HL-60 (cell line): ENCODE measurements at regions not wholly inside any gene's neighbourhood (a gene's known extent, or its start where the extent isn't known, plus 50 kb on each side); places are given as distances from the start of the nearest gene placed in this dataset.

Experiments used
- DNase-seq, 2 experiments: peaks; one replicate each; pipeline ENCODE4 v3.0.0-alpha.2; 2010 to 2020; ENCODE audit warnings: low read depth in 1 of 2, low spot score in 1 of 2
- H3K27ac ChIP-seq: fragments of 250-450 bp; sonication (Bioruptor Pico); replicated peaks from 2 replicates; pipeline ENCODE4 v1.5.1; 2020; ENCODE audit warnings: mild to moderate bottlenecking, moderate library complexity
- H3K27me3 ChIP-seq: fragments of 250-450 bp; sonication (Bioruptor Pico); 2 replicates; pipeline ENCODE4 v1.5.1; 2021; ENCODE audit warnings: mild to moderate bottlenecking, moderate library complexity; ENCODE audit not compliant: insufficient read depth, poor library complexity, severe bottlenecking
- H3K4me3 ChIP-seq: replicated peaks from 2 replicates; pipeline ENCODE4 v1.5.1; 2011; ENCODE audit warnings: mild to moderate bottlenecking, control low read depth, low read length; ENCODE audit not compliant: insufficient read depth
- CTCF ChIP-seq: IDR thresholded peaks from one replicate; pipeline ENCODE4 v1.5.1; 2011; ENCODE audit warnings: low read length, control low read depth, inconsistent platforms; ENCODE audit not compliant: insufficient read depth
- GABPA ChIP-seq: IDR thresholded peaks from 2 replicates; pipeline ENCODE4 v1.6.1; 2012; ENCODE audit warnings: low read depth
- POLR2AphosphoS5 ChIP-seq: IDR thresholded peaks from 2 replicates; pipeline ENCODE4 v1.6.1; 2012; ENCODE audit warnings: low read depth
- REST ChIP-seq: IDR thresholded peaks from 2 replicates; pipeline ENCODE4 v1.6.1; 2012; ENCODE audit warnings: low read depth; ENCODE audit not compliant: insufficient replicate concordance
- SPI1 ChIP-seq: IDR thresholded peaks from 2 replicates; pipeline ENCODE4 v1.6.1; 2012; ENCODE audit warnings: low read depth, mild to moderate bottlenecking, borderline replicate concordance

- no peak overlapping the region for H3K27ac ChIP-seq
- TF ChIP-seq REST (no peak), CTCF (no peak), GABPA (no peak), SPI1 (no peak), POLR2AphosphoS5 (no peak)
- no peak for DNase-seq
- no peak overlapping the region for H3K4me3 ChIP-seq
- peaks cover 2% of the 10 kb centered on the region for H3K27me3 ChIP-seq
Measured at GRCh38 chr2:224127871-224128501, 88.9 kb upstream of the SERPINE2 start.

DNA sequence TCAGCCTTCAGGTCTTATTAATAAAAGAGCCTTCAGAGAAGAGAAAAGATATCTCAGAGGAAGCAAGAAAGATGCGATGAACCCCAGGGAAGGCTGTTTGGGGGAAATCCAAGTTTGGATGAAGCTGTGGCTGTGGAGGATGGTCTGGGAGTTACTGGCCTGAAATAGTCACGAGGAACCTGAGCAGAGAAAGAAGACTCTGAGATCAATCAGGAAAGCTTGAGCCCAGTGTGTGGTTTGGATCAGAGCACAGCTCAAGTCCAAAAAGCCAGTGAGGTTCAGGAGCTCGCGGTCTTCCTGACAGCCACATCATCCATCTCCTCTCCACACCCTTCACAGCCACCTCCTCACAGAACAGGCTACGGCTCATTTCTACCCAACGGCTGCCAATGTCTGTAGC lies 87.4 kb upstream of the SERPINE2 start:
- Histone ChIP-seq H3K27me3 (peaks cover 2% of the 10 kb centered on the region), H3K4me3 (no peak overlapping the region), H3K27ac (no peak overlapping the region)
- no peak for DNase-seq
- TF ChIP-seq SPI1 = no peak
- TF ChIP-seq CTCF = no peak
- no peak for TF ChIP-seq POLR2AphosphoS5
- no peak for TF ChIP-seq GABPA
- TF ChIP-seq REST = no peak

DNA sequence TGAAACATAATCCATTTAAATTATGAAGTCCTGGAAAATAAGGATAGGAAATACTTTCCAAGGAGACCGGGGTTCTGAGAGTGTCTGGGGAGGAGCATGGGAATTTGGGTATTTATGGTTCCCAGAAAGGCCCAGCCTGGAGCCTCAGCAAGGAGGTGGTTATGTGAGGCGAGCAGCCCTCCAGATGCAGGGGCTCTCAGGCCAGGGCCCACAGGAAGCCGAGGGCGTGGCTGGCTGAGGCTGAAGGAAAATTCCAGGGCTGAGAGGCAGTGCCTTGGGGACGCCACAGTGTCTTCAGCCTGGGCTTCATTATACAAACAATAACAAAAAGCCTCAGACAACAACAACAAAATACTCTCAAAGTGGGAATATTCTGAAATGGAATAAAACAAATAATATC lies 86.9 kb upstream of the SERPINE2 start:
- H3K27ac ChIP-seq = no peak overlapping the region
- TF ChIP-seq GABPA (no peak), CTCF (no peak), REST (no peak), SPI1 (no peak), POLR2AphosphoS5 (no peak)

More for the DNA sequence above, 86.9 kb upstream of the SERPINE2 start:
- DNase-seq = no peak
- Histone ChIP-seq H3K4me3 (no peak overlapping the region), H3K27me3 (peaks cover 2% of the 10 kb centered on the region)
